ENCODE measurements at regions not wholly inside any gene's neighbourhood (a gene's known extent, or its start where the extent isn't known, plus 50 kb on each side); places are given as distances from the start of the nearest gene placed in this dataset.
"Not testable (repeated sequence)": the region's sequence is repeated elsewhere in the genome, so short reads cannot be mapped to it uniquely, and the experiment has no call there.

- FAIRE-seq, result no peak
Observed at GRCh38 chr18:11454040-11454439, 155.4 kb upstream of the SLC35G4 start.

- FAIRE-seq, result not testable (repeated sequence)
Observed at GRCh38 chr18:11444169-11444568, 165.2 kb upstream of the SLC35G4 start.

- no peak for FAIRE-seq
Observed at GRCh38 chr18:11437046-11437445, 172.3 kb upstream of the SLC35G4 start.

GRCh38 chr18:11432360-11432811, 177.0 kb upstream of the SLC35G4 start:
- no peak for FAIRE-seq

GRCh38 chr18:11429876-11430275, 179.5 kb upstream of the SLC35G4 start:
- FAIRE-seq, result no peak

GRCh38 chr18:11425211-11425610, 184.2 kb upstream of the SLC35G4 start:
- no peak for FAIRE-seq

GRCh38 chr18:11419338-11419737, 190.1 kb upstream of the SLC35G4 start:
- FAIRE-seq, result no peak

- FAIRE-seq, result no peak
Observed at GRCh38 chr18:11412811-11413210, 196.6 kb upstream of the SLC35G4 start.

- no peak for FAIRE-seq
Observed at GRCh38 chr18:11411048-11411447, 198.3 kb upstream of the SLC35G4 start.

- no peak for FAIRE-seq
Observed at GRCh38 chr18:11408555-11409065, 200.8 kb upstream of the SLC35G4 start.

GRCh38 chr18:11407940-11408339, 201.5 kb upstream of the SLC35G4 start:
- no peak for FAIRE-seq

GRCh38 chr18:11405804-11406203, 203.6 kb upstream of the SLC35G4 start:
- no peak for FAIRE-seq

GRCh38 chr18:11400703-11401102, 208.7 kb upstream of the SLC35G4 start:
- FAIRE-seq, result no peak

- no peak for FAIRE-seq
Observed at GRCh38 chr18:11398625-11399024, 210.8 kb upstream of the SLC35G4 start.

GRCh38 chr18:11392980-11393885, 216.2 kb upstream of the SLC35G4 start:
- no peak for FAIRE-seq

GRCh38 chr18:11392292-11392691, 217.1 kb upstream of the SLC35G4 start:
- FAIRE-seq, result no peak

GRCh38 chr18:11391661-11392060, 217.7 kb upstream of the SLC35G4 start:
- FAIRE-seq, result no peak

- FAIRE-seq, result no peak
Observed at GRCh38 chr18:11388755-11389680, 220.4 kb upstream of the SLC35G4 start.

GRCh38 chr18:11387880-11388279, 221.5 kb upstream of the SLC35G4 start:
- no peak for FAIRE-seq

- FAIRE-seq, result no peak
Observed at GRCh38 chr18:11383381-11383780, 226.0 kb upstream of the SLC35G4 start.

- FAIRE-seq, result no peak
Observed at GRCh38 chr18:11380968-11381367, 228.4 kb upstream of the SLC35G4 start.

GRCh38 chr18:11379660-11380059, 229.7 kb upstream of the SLC35G4 start:
- FAIRE-seq, result no peak

All from G401.6 (cell line).